Embryonic facial prominence (tissue), 1 donor: ENCODE measurements at regions not wholly inside any gene's neighbourhood (a gene's known extent, or its start where the extent isn't known, plus 50 kb on each side); places are given as distances from the start of the nearest gene placed in this dataset.

Experiments
- DNase-seq: peaks from one replicate; pipeline ENCODE4 v3.0.0-alpha.2; 2016; ENCODE audit errors: extremely low spot score

- no peak for DNase-seq
These were observed 58.6 kb downstream of the LIG4 start for GRCh38 chr13:108156749-108157148.

- no peak for DNase-seq
These were observed 59.9 kb downstream of the LIG4 start for GRCh38 chr13:108155185-108156106.

- DNase-seq, result no peak
These were observed 60.9 kb downstream of the LIG4 start for GRCh38 chr13:108154421-108154858.

GRCh38 chr13:108146642-108147041, 68.7 kb downstream of the LIG4 start:
- no peak for DNase-seq

- DNase-seq, result no peak
These were observed 72.5 kb downstream of the LIG4 start for GRCh38 chr13:108142702-108143436.

GRCh38 chr13:108137176-108137575, 78.2 kb downstream of the LIG4 start:
- no peak for DNase-seq

- DNase-seq, result no peak
These were observed 87.9 kb downstream of the LIG4 start for GRCh38 chr13:108127406-108127805.

GRCh38 chr13:108126056-108126455, 89.3 kb downstream of the LIG4 start:
- no peak for DNase-seq

GRCh38 chr13:108121406-108121805, 93.9 kb downstream of the LIG4 start:
- DNase-seq, result no peak

- DNase-seq, result no peak
These were observed 94.5 kb downstream of the LIG4 start for GRCh38 chr13:108120856-108121255.

- DNase-seq, result no peak
These were observed 95.0 kb downstream of the LIG4 start for GRCh38 chr13:108120302-108120701.

GRCh38 chr13:108115738-108116137, 99.6 kb downstream of the LIG4 start:
- DNase-seq, result no peak

- no peak for DNase-seq
These were observed 101.9 kb downstream of the LIG4 start for GRCh38 chr13:108113407-108113806.

- DNase-seq, result no peak
These were observed 110.6 kb downstream of the LIG4 start for GRCh38 chr13:108104736-108105135.

GRCh38 chr13:108102771-108103170, 112.6 kb downstream of the LIG4 start:
- no peak for DNase-seq

GRCh38 chr13:108096301-108096915, 118.9 kb downstream of the LIG4 start:
- no peak for DNase-seq

GRCh38 chr13:108095036-108095435, 120.3 kb downstream of the LIG4 start:
- DNase-seq, result no peak

- no peak for DNase-seq
These were observed 121.7 kb downstream of the LIG4 start for GRCh38 chr13:108093616-108094015.

GRCh38 chr13:108087810-108088209, 127.5 kb downstream of the LIG4 start:
- no peak for DNase-seq

- no peak for DNase-seq
These were observed 128.7 kb downstream of the LIG4 start for GRCh38 chr13:108086678-108087077.

- no peak for DNase-seq
These were observed 130.5 kb downstream of the LIG4 start for GRCh38 chr13:108084840-108085239.

- no peak for DNase-seq
These were observed 132.3 kb downstream of the LIG4 start for GRCh38 chr13:108083056-108083455.
